T-cell (primary cell): ENCODE measurements at regions not wholly inside any gene's neighbourhood (a gene's known extent, or its start where the extent isn't known, plus 50 kb on each side); places are given as distances from the start of the nearest gene placed in this dataset.
"Not testable (repeated sequence)": the region's sequence is repeated elsewhere in the genome, so short reads cannot be mapped to it uniquely, and the experiment has no call there.

ENCODE experiments used
- ATAC-seq, 4 experiments: fragments of 200-7000 bp in 3 of 4; fragments of 150-1000 bp in 1 of 4; cut with Tn5 transposase; replicated peaks in 1 of 4; 1 replicate in 3 of 4; 2 replicates in 1 of 4; pipeline ENCODE4 v1.10.0; 2021; ENCODE audit warnings: moderate library complexity in 3 of 4, mild to moderate bottlenecking in 2 of 4, moderate number of reproducible peaks in 1 of 4
- CTCF ChIA-PET, 2 donors: fragments of 300-600 bp; sonication (Branson Sonifier 250); formaldehyde crosslinking; loops; one replicate each; lab custom pipeline; 2022; ENCODE audit warnings: antibody characterized with exemption in 2 of 2; lab: Charles Lee
- POLR2A ChIA-PET, 2 donors: fragments of 300-600 bp; sonication (Branson Sonifier 250); formaldehyde crosslinking; loops; one replicate each; lab custom pipeline; 2022; ENCODE audit warnings: antibody characterized with exemption in 2 of 2; lab: Charles Lee
- DNase-seq, 35 experiments: peaks; one replicate each; pipeline versions ENCODE4 v3.0.0 to v3.0.0-alpha.2; 2013 to 2023
- H3K27ac ChIP-seq: one replicate; pipeline ENCODE4 v1.5.1; 2013; ENCODE audit warnings: low read length
- H3K27me3 ChIP-seq, 2 experiments: replicated peaks in 1 of 2; 1 replicate in 1 of 2; 2 replicates in 1 of 2; pipeline versions ENCODE4 v1.6.1 to v1.7.0; 2013; ENCODE audit warnings: low read length in 1 of 2, mixed read lengths in 1 of 2; ENCODE audit not compliant: control insufficient read depth in 2 of 2, insufficient read depth in 2 of 2; ENCODE audit errors: extremely low read depth in 1 of 2
- H3K36me3 ChIP-seq, 2 donors: 1 replicate in 1 of 2; 2 replicates in 1 of 2; pipeline versions ENCODE4 v1.6.1 to v1.7.0; 2013; ENCODE audit warnings: low read length in 1 of 2; ENCODE audit not compliant: control insufficient read depth in 2 of 2, insufficient read depth in 1 of 2; ENCODE audit errors: extremely low read depth in 1 of 2
- H3K4me1 ChIP-seq, 2 experiments: 1 replicate in 1 of 2; 2 replicates in 1 of 2; pipeline versions ENCODE4 v1.6.1 to v1.7.0; 2013; ENCODE audit warnings: low read length in 2 of 2, mixed read lengths in 1 of 2; ENCODE audit not compliant: insufficient read depth in 2 of 2, control insufficient read depth in 1 of 2; ENCODE audit errors: extremely low read depth in 1 of 2
- H3K4me3 ChIP-seq, 2 donors: 1 replicate in 1 of 2; 2 replicates in 1 of 2; pipeline versions ENCODE4 v1.5.1 to v1.7.0; 2013; ENCODE audit warnings: mild to moderate bottlenecking in 2 of 2, low read length in 1 of 2, moderate library complexity in 1 of 2; ENCODE audit not compliant: control insufficient read depth in 1 of 2; ENCODE audit errors: extremely low read depth in 1 of 2
- H3K9me3 ChIP-seq: 2 replicates; pipeline ENCODE4 v1.7.0; 2013
- H3K27ac Mint-ChIP-seq, 2 donors: one replicate each; pipeline ENCODE4 v1.8.0; 2020 to 2021; ENCODE audit warnings: mild to moderate bottlenecking in 2 of 2, mixed read lengths in 2 of 2
- H3K27me3 Mint-ChIP-seq, 2 donors: one replicate each; pipeline ENCODE4 v1.8.0; 2021 to 2022; ENCODE audit warnings: mixed read lengths in 2 of 2
- H3K36me3 Mint-ChIP-seq: one replicate; pipeline ENCODE4 v1.8.0; 2021; ENCODE audit warnings: mixed read lengths
- H3K4me1 Mint-ChIP-seq, 3 donors: one replicate each; pipeline ENCODE4 v1.8.0; 2020 to 2022; ENCODE audit warnings: mixed read lengths in 3 of 3, mild to moderate bottlenecking in 1 of 3
- H3K4me3 Mint-ChIP-seq, 3 donors: one replicate each; pipeline ENCODE4 v1.8.0; 2020 to 2022; ENCODE audit warnings: mild to moderate bottlenecking in 3 of 3, mixed read lengths in 3 of 3, moderate library complexity in 3 of 3
- H3K9me3 Mint-ChIP-seq, 3 donors: one replicate each; pipeline ENCODE4 v1.8.0; 2020 to 2022; ENCODE audit warnings: mixed read lengths in 3 of 3
- WGBS: methylation state at CpG from one replicate; pipeline ENCODE4 v1.1.5; 2013; ENCODE audit warnings: missing lambda C conversion rate; ENCODE audit not compliant: insufficient coverage; 5-methylcytosine and 5-hydroxymethylcytosine counted together

DNA sequence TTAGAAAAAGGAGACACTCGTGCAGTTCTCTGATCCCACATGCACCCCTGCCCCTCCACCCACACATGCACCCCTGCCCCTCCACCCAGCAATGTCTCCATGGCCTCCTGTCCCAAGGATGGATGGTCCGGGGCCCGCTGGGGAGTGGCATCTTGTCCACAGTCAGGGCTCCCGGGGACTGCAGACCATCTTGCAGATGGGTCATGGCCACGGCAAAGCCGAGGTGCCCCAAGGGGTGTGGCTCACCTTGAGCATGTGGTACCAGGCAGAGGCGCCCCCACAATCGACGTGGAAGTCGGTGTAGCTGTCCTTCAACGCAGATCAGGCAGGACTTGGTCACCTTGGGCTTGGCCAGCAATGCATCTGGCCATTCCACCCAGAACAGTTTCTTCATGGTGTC is 216.7 kb downstream of the TUBA3C start:
- H3K36me3 ChIP-seq: no peaks in the 10 kb centered on the region
- Mint-ChIP-seq H3K36me3 (no peaks in the 10 kb centered on the region), H3K27ac (no peak overlapping the region), H3K9me3 (no peaks in the 10 kb centered on the region), H3K27me3 (peaks cover 0 to 5% of the 10 kb centered on the region in 2 donors), H3K4me3 (no peak overlapping the region), H3K4me1 (no peaks in the 10 kb centered on the region)
- H3K4me1 ChIP-seq: no peaks in the 10 kb centered on the region
- no peak overlapping the region for H3K27ac ChIP-seq
- no peaks in the 10 kb centered on the region for H3K27me3 ChIP-seq
- ATAC-seq: no peak
- ChIA-PET CTCF (no interaction called here), POLR2A (no interaction called here)
- no peak overlapping the region for H3K4me3 ChIP-seq
- 86% methylated on average over 10 of the region's 11 CpGs for WGBS
- DNase-seq: no peak
- no peaks in the 10 kb centered on the region for H3K9me3 ChIP-seq

DNA sequence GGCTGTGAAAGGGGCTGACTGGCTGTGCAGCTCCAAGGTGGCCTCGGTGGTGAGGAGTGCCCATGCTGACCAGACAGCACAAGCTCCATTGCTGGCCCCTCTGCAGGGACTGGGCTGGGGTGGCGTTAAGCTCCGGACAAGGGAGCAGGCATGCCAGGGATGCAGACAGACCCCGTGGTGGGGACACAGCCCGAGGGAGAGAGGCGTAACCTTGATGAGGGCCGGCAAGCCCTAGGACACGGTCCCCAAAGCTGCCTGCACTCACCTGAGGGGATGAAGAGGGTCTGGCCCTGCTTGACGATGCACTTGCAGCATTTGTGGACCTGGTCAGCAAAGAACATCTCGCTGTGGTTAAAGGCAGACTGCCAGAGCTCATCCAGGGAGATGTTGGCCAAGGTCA is 217.9 kb downstream of the TUBA3C start:
- CTCF ChIA-PET, H3K4me1 Mint-ChIP-seq, H3K27me3 ChIP-seq, H3K27me3 Mint-ChIP-seq, H3K4me3 Mint-ChIP-seq, POLR2A ChIA-PET, H3K4me1 ChIP-seq, H3K27ac Mint-ChIP-seq, H3K36me3 ChIP-seq, H3K27ac ChIP-seq, H3K9me3 ChIP-seq, H3K36me3 Mint-ChIP-seq, H3K9me3 Mint-ChIP-seq, ATAC-seq, H3K4me3 ChIP-seq, DNase-seq: not testable (repeated sequence)
- 54% methylated on average over 10 of the region's 10 CpGs for WGBS

DNA sequence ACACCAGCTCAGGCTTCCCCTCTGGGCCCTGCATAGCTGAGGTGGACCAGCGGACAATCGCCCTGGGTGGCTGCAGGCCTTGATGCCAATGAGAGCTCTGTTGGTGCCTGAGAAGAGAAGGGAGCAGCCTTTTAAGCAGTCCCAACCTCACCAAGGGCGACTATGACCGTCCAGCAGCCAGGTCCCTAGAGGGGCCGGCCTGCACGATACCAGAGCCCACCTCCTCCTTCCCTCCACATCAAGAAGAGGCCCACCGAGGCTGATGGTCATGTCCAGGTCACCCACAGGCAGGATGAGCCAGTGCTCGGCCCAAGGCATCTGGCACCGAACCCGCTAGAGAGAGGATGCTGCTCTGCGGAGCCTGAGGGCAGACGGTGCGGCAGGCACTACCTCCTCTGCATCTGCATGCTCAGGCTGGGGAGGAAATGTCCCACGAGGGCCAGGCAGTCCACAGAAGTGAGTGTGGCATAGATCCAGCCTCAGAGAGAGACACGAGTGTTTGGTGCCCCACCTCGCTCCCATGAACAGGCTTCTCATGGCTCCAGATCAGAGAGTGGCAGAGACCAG is 219.4 kb downstream of the TUBA3C start:
- ATAC-seq (no peak), DNase-seq (no peak)
- H3K9me3 ChIP-seq: no peaks in the 10 kb centered on the region
- no peaks in the 10 kb centered on the region for H3K4me1 ChIP-seq
- no peaks in the 10 kb centered on the region for H3K36me3 Mint-ChIP-seq
- WGBS: 78% methylated on average over 11 of the region's 16 CpGs
- no peak overlapping the region for H3K27ac ChIP-seq
- CTCF ChIA-PET: no interaction called here
- H3K4me1 Mint-ChIP-seq: no peaks in the 10 kb centered on the region
- no peaks in the 10 kb centered on the region for H3K9me3 Mint-ChIP-seq
- POLR2A ChIA-PET: no interaction called here
- H3K4me3 Mint-ChIP-seq: no peak overlapping the region
- no peaks in the 10 kb centered on the region for H3K27me3 ChIP-seq
- no peak overlapping the region for H3K4me3 ChIP-seq
- no peak overlapping the region for H3K27ac Mint-ChIP-seq
- H3K27me3 Mint-ChIP-seq: peaks cover 0 to 5% of the 10 kb centered on the region in 2 donors
- H3K36me3 ChIP-seq: no peaks in the 10 kb centered on the region

DNA sequence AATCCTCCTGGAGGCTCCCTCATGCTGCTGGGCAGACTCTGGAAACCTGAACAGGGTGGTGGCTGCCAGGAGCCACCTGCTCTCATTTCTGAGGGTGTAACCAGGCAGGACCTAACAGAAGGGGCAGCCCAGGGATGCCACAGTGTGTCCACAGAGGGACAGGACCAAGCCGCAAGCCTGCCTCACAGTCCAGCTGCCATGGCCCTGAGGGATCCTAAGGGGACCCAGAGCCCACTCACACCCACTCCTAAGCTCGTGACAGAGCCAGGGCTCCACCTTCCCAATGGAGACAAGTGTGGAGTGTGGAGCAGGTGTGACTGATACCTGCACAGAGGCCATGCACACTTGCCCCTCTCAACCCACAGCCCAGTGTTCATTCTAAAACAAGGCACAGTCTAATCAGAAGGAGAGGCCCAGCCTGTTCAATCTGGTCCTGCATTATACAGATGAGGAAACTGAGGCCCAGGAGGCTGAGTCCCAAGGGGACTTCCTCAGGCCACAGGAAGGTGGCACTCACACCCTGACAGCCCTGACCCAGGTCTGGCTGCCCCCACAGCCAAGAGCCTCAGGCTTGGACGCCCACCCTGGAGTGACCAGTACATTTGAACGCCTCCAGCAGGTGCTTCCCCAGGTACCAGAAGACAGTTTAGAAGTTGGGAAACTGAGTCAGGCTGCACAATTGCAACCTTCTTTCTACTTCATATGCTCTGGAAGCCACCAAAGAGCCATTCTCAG is 220.1 kb downstream of the TUBA3C start:
- Histone ChIP-seq H3K27me3 (no peaks in the 10 kb centered on the region), H3K4me1 (no peaks in the 10 kb centered on the region), H3K27ac (no peak overlapping the region), H3K4me3 (no peak overlapping the region), H3K9me3 (no peaks in the 10 kb centered on the region), H3K36me3 (no peaks in the 10 kb centered on the region)
- POLR2A ChIA-PET: no interaction called here
- no peak for ATAC-seq
- WGBS: 84% methylated on average over 2 of the region's 4 CpGs
- no peaks in the 10 kb centered on the region for H3K36me3 Mint-ChIP-seq
- peaks cover 4 to 7% (median 6%) of the 10 kb centered on the region in 3 donors for H3K9me3 Mint-ChIP-seq
- H3K4me1 Mint-ChIP-seq: no peaks in the 10 kb centered on the region
- no peak overlapping the region for H3K27ac Mint-ChIP-seq
- CTCF ChIA-PET: no interaction called here
- no peak for DNase-seq
- peaks cover 0 to 5% of the 10 kb centered on the region in 2 donors for H3K27me3 Mint-ChIP-seq
- no peak overlapping the region for H3K4me3 Mint-ChIP-seq

DNA sequence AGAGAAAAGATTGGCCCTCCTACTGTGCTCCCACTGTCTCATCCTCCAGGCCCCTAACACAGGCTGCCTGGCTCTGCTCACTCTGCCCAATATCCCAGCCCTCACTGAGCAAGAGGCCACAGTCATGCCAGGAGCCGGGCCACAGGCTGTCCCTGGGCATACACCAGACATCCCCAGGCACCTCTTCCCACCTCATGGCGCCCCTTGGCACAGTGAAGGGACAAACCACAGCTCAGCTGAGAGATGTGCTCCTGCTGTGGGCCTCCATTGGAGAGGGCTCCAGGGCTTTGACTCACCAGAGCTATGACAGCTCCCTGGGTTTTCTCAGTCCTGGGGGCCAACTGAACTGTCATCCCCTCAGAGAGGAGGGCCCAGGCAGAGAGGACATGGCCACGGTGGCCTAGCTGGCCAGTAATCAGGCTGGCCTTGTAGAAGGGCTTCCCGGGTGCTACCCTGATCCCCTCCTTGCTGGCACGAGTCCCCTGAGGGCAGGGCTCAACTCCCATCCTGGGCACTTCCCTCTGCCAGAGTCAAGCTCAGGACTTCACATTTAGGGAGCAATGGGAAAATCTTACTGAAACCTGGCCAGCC is 220.9 kb downstream of the TUBA3C start:
- Mint-ChIP-seq H3K27ac (no peak overlapping the region), H3K27me3 (no peaks in the 10 kb centered on the region), H3K9me3 (peaks cover 4 to 15% (median 11%) of the 10 kb centered on the region in 3 donors), H3K36me3 (no peaks in the 10 kb centered on the region), H3K4me3 (no peak overlapping the region), H3K4me1 (no peaks in the 10 kb centered on the region)
- ChIA-PET POLR2A (no interaction called here), CTCF (no interaction called here)
- Histone ChIP-seq H3K4me1 (no peaks in the 10 kb centered on the region), H3K27me3 (no peaks in the 10 kb centered on the region), H3K27ac (no peak overlapping the region), H3K9me3 (no peaks in the 10 kb centered on the region), H3K36me3 (no peaks in the 10 kb centered on the region), H3K4me3 (peak overlapping the region in 1 of 2 donors; percentile 23)
- ATAC-seq: no peak
- DNase-seq: no peak
- WGBS: 51% methylated on average over 5 of the region's 5 CpGs

DNA sequence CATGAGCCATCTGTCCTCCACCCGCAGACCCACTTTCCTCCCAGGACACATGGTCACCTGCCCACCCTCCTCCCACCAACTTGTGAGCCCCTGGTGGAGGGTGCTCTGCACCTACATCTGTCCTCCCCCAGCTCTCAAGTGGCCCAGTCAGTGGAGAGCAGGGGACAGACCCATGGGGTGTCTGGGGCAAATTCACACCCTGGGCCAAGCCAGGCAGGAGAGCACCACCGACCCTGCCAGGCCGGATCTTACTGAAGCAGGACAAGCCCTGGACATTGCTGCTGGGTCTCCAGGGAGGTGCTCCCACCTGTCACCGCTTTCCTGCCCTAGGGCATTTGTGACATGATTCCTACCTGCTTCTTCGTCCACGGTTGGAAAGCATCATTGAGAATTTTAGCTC is 221.6 kb downstream of the TUBA3C start:
- H3K27ac Mint-ChIP-seq: no peak overlapping the region
- no peaks in the 10 kb centered on the region for H3K36me3 ChIP-seq
- no peak overlapping the region for H3K4me3 ChIP-seq
- peaks cover 4 to 18% (median 11%) of the 10 kb centered on the region in 3 donors for H3K9me3 Mint-ChIP-seq
- no peaks in the 10 kb centered on the region for H3K4me1 ChIP-seq
- no peak overlapping the region for H3K27ac ChIP-seq
- H3K9me3 ChIP-seq: no peaks in the 10 kb centered on the region
- no peaks in the 10 kb centered on the region for H3K4me1 Mint-ChIP-seq
- 74% methylated on average over 5 of the region's 6 CpGs for WGBS
- H3K27me3 Mint-ChIP-seq: no peaks in the 10 kb centered on the region
- no peaks in the 10 kb centered on the region for H3K36me3 Mint-ChIP-seq
- ChIA-PET POLR2A (no interaction called here), CTCF (no interaction called here)
- ATAC-seq (no peak), DNase-seq (no peak)
- no peaks in the 10 kb centered on the region for H3K27me3 ChIP-seq
- H3K4me3 Mint-ChIP-seq: no peak overlapping the region
